HG02938 (cell line): ENCODE measurements at regions not wholly inside any gene's neighbourhood (a gene's known extent, or its start where the extent isn't known, plus 50 kb on each side); places are given as distances from the start of the nearest gene placed in this dataset.
"Not testable (repeated sequence)": the region's sequence is repeated elsewhere in the genome, so short reads cannot be mapped to it uniquely, and the experiment has no call there.

Experiments used
- ATAC-seq: cut with Tn5 transposase; IDR thresholded peaks from one replicate; pipeline ENCODE4 v1.9.1; 2021; ENCODE audit warnings: mild to moderate bottlenecking, moderate library complexity; ENCODE audit not compliant: unreplicated experiment

DNA sequence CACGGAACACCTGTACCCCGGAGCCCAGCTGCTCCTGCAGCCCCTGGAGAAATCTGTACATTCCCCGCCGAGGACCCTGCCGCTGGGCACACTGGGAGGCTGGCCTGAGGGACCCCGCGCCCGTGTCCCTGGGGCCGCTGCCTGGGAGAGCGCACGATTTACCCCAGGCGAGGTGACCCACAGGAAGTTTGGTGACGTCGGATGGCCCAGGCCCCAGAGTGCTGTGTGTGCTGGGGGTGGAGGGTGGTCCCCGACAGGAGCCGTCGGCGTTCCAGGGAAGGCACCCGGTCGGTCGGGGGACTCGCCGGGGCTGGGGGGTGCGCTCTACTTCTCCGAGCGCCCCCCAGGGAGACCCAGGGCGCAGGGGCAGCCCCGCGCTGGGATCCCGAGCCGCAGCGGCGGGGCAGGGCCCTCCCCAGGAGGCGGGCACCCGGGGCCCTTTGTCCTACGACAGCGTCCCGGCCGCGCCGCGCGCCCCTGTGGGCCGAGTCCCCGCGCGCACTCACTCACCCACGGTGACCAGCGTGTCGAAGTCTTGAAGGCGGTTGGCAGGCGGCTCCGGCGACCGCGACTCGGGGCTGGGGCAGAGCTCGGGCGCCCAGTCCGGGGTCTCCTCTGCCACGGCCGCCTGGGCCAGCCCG lies 167.9 kb upstream of the PRKX start:
- ATAC-seq = peak; percentile 71

DNA sequence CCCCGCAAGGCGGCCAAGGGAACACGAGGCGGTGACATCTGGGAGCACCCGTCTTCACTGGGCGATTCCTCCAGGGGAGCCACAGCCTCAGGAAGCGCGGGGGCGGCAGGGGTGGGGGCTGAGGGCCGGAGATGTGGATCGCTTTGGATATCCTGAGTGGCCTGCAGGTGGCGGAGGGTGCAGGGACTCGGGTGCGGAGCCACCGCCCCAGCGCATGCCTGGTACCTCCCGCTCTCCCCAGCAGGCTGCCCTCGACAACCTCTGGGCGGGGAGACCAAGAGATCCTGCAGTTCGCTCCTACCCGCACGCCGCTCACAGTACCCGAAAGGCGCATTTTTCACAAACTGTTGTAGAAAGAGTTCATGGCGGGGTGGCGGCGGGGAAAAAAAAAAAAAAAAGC lies 162.9 kb upstream of the PRKX start:
- ATAC-seq = not testable (repeated sequence)

DNA sequence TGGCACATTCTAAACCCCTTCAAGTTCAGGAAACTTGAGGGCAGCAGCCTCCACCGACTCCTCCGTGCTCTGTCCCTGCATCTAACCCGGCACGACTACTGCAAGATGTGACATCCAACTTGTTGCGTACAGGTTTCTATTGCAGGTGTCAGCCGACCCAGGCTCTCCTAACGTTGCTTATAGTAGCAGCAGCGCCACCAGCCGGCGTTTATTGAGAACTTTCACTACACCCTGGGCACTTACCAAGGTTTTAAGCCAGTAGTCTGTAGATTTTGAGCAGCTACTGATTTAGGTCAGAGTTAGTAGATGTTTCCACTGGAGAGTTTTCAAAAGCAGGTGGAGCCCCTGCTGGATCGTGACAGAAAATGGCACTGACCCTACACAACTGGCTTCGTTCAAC lies 162.2 kb upstream of the PRKX start:
- ATAC-seq = not testable (repeated sequence)

DNA sequence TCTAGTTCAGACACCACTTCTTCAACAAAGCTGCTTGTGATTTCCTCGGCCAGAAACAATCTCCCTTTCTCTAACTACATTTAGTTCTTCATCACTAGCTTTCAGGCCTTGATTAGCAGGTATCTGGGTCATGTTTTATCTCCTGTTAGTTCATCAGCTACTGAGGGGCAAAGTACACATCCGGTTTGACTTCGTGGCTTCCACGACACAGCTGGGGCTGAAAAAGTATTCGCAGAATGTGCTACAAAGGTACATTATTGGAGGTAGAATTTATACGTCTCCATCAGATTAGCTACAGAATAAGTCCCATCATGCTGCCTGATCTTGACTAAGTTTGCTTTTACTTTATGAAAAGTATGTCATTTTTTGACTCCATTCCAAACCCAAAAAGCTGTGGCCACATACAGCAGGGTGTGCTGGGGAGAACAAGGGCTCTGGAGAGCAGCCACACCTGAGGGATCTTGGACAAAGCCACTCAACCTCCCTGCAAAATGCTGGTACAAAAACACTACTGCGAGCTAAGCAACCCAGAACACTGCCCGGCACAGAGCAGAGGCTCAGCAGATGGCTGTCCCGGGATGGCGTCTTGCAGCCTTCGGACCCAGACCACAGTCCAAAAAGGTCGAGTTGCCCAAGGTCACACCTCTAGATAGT lies 158.9 kb upstream of the PRKX start:
- ATAC-seq = not testable (repeated sequence)

DNA sequence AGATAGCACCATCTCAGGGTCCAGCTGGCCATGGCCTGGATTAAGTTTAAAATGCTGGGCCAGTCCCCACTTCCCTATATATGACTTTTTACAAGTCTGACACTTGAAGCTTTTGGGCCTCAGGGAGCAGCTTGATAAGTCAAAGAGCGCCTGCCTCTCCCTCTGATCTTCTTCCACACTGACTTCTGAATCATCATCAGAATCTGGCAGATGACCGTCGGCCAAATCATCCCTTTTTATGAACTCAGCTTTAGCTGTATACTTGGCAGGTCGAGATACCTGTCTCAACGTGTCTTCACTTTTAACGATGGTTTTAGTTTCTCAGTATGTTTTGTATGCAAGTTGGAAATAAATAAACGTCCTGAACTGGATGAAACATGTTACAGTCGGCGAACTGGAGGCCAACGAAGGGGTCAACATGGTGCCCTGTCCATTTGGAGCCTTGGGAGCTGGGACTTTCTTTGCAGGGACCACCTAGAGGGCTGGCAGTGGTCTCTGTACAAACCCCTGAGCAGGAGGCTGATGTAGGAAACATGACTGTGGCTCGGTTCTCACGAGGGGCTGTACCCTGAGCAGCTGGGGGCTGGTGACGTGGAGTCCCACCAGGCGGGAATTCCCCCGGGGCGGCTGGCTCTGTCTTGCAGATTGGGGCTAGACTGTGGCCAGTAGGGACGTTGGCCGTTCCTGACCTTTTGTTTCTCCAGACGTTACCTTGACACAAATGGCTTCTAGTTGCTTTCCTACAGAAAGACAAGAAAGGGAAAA lies 153.8 kb upstream of the PRKX start:
- not testable (repeated sequence) for ATAC-seq

DNA sequence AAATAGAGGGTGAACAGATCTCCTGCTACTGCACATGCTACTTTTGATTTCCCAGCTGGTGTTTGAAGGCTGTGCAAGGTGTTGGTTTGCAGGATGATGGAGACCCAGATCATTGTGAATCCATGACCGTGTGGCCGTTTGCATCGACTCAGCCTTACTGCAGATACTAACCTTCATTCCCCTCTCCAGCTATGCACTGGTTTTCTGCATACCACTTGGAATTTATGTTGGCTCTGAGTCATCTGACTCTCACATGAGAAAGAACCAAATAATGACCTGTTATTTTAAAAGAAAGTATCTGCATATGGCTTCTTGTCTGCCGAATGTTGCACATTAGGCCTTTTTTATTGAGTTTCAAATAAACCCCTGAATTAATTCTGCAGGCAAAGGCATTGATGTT lies 144.9 kb upstream of the PRKX start:
- not testable (repeated sequence) for ATAC-seq

DNA sequence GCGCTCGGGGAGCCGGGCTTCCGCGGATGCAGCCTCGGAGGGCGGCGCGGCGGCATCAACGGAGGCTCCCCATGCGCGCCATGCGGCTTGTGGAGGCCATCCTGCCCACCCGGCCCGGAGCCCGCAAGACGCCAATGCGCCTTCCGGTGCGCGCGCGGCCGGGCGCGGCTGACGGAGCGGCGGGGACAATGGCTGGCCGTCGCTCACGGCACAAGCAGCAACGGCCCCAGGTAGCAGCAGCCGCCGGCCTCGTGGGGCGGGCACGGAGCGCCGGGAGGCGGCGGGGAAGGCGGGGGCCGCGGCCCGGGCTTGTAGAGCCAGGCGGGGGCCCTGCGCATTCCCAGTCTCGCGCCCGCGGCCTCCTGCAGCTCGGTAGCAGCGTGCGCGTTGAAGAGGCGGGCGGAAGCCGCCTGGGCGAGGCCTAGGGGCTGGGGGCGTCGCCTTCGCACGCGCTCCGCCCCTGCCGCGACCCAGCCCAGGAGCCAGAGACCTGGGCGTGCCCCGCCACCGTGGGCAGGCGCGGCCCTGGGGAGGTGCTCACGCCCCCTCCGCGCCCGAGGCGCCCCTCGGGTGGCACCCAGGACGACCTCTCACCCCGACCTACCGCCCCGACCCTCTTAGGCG lies 130.2 kb upstream of the PRKX start:
- peak; percentile 74 for ATAC-seq

DNA sequence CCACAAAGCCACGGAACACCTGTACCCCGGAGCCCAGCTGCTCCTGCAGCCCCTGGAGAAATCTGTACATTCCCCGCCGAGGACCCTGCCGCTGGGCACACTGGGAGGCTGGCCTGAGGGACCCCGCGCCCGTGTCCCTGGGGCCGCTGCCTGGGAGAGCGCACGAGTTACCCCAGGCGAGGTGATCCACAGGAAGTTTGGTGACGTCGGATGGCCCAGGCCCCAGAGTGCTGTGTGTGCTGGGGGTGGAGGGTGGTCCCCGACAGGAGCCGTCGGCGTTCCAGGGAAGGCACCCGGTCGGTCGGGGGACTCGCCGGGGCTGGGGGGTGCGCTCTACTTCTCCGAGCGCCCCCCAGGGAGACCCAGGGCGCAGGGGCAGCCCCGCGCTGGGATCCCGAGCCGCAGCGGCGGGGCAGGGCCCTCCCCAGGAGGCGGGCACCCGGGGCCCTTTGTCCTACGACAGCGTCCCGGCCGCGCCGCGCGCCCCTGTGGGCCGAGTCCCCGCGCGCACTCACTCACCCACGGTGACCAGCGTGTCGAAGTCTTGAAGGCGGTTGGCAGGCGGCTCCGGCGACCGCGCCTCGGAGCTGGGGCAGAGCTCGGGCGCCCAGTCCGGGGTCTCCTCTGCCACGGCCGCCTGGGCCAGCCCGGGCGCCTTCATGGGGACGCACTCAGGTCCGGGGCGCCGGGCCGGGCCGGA lies 129.5 kb upstream of the PRKX start:
- peak; percentile 75 for ATAC-seq

DNA sequence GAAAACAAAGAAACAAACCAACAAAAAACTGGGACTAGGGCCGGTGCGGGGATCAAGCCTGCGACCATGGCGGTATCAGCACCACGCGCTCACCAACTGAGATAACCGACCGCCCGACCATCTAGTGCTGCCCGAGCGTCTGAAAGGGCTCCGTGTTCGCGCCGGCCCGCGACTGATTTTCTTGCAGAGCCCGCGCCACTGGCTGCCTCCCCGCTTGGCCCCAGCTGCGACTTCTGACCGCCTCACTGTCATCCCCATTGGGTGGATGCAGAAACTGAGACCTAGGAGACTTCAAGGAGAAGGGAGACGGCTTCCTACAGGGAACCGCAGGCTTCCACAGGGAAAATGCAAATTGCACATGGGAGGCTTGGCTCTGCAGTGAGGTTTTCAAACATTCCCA lies 125.3 kb upstream of the PRKX start:
- ATAC-seq = not testable (repeated sequence)

DNA sequence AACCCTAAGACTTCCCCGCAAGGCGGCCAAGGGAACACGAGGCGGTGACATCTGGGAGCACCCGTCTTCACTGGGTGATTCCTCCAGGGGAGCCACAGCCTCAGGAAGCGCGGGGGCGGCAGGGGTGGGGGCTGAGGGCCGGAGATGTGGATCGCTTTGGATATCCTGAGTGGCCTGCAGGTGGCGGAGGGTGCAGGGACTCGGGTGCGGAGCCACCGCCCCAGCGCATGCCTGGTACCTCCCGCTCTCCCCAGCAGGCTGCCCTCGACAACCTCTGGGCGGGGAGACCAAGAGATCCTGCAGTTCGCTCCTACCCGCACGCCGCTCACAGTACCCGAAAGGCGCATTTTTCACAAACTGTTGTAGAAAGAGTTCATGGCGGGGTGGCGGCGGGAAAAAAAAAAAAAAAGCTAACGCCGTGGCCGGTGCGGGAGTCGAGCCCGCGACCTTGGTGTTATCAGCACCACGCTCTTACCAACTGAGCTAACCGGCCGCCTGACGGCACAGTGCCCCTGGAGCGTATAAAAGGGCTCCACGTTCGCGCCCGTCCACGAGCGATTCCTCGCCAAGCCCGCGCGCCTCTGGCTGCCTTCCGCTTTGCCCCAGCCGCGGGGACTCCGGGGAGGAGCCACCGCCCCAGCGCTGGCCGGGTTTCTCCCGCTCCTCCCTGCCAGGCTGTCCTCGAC lies 124.7 kb upstream of the PRKX start:
- not testable (repeated sequence) for ATAC-seq

DNA sequence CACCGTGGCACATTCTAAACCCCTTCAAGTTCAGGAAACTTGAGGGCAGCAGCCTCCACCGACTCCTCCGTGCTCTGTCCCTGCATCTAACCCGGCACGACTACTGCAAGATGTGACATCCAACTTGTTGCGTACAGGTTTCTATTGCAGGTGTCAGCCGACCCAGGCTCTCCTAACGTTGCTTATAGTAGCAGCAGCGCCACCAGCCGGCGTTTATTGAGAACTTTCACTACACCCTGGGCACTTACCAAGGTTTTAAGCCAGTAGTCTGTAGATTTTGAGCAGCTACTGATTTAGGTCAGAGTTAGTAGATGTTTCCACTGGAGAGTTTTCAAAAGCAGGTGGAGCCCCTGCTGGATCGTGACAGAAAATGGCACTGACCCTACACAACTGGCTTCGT lies 123.8 kb upstream of the PRKX start:
- ATAC-seq = not testable (repeated sequence)

DNA sequence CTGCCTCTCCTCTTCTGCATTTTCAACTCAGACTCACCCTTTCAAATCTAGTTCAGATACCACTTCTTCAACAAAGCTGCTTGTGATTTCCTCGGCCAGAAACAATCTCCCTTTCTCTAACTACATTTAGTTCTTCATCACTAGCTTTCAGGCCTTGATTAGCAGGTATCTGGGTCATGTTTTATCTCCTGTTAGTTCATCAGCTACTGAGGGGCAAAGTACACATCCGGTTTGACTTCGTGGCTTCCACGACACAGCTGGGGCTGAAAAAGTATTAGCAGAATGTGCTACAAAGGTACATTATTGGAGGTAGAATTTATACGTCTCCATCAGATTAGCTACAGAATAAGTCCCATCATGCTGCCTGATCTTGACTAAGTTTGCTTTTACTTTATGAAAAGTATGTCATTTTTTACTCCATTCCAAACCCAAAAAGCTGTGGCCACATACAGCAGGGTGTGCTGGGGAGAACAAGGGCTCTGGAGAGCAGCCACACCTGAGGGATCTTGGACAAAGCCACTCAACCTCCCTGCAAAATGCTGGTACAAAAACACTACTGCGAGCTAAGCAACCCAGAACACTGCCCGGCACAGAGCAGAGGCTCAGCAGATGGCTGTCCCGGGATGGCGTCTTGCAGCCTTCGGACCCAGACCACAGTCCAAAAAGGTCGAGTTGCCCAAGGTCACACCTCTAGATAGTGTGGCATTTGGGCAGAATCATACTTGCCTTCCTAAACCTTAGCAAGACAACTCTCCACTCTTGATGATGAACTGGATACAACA lies 120.5 kb upstream of the PRKX start:
- ATAC-seq = not testable (repeated sequence)

DNA sequence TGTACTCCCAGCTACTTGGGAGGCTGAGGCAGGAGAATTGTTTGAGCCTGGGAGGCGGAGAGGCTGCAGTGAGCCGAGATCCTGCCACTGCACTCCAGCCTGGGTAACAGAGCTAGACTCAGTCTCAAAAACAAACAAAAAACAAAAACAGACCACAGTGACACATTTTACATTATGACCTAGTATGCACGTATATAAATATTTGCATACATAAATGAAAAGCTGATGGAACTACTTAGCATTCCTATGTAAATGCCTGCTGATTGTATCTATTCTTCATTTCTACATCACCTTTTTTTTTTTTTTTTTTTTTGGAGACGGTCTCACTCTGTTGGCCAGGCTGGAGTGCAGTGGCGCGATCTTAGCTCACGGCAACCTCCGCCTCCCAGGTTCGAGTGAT lies 116.6 kb upstream of the PRKX start:
- ATAC-seq = not testable (repeated sequence)

DNA sequence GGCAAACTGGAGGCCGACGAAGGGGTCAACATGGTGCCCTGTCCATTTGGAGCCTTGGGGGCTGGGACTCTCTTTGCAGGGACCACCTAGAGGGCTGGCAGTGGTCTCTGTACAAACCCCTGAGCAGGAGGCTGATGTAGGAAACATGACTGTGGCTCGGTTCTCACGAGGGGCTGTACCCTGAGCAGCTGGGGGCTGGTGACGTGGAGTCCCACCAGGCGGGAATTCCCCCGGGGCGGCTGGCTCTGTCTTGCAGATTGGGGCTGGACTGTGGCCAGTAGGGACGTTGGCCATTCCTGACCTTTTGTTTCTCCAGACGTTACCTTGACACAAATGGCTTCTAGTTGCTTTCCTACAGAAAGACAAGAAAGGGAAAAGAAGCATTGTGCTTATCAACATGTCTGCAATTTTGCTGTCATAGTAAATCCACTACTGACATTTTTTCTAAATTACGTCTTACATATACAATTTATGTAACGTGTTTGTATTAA lies 115.6 kb upstream of the PRKX start:
- not testable (repeated sequence) for ATAC-seq

DNA sequence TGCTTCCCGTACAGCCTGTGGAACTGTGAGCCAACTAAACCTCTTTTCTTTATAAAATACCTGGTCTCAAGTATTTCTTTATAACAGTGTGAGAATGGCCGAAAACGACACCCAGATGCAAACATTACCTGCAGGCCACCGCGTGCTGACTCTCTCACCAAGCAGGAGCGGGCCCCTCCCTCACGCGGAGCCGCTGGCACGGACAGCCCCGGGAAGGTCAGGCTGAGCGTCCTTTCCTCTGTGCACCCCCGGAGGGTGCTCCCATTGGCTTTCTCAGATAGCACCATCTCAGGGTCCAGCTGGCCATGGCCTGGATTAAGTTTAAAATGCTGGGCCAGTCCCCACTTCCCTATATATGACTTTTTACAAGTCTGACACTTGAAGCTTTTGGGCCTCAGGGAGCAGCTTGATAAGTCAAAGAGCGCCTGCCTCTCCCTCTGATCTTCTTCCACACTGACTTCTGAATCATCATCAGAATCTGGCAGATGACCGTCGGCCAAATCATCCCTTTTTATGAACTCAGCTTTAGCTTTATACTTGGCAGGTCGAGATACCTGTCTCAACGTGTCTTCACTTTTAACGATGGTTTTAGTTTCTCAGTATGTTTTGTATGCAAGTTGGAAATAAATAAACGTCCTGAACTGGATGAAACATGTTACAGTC lies 115.1 kb upstream of the PRKX start:
- ATAC-seq = not testable (repeated sequence)

DNA sequence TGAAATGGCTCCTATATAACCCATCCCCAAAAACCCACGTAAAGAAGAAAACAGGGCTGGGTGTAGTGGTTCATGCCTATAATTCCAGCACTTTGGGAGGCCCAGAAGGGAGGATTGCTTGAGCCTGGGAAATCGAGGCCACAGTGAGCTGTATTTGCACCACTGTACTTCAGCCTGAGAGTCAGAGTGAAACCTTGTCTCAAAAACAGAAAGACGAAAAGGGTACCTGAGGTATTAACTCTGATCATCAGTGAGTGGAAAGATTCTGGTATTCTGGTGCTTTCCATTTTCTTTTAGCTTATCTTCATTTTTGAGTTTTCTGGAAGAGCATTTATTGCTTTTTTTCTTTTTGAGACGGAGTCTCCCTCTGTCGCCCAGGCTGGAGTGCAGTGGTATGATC lies 110.6 kb upstream of the PRKX start:
- not testable (repeated sequence) for ATAC-seq

DNA sequence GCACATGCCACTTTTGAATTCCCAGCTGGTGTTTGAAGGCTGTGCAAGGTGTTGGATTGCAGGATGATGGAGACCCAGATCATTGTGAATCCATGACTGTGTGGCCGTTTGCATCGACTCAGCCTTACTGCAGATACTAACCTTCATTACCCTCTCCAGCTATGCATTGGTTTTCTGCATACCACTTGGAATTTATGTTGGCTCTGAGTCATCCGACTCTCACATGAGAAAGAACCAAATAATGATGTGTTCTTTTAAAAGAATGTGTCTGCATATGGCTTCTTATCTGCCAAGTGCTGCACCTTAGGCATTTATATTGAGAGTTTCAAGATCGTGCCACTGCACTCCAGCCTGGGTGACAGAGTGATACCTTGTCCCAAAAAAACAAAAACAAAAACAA lies 106.7 kb upstream of the PRKX start:
- no peak for ATAC-seq

DNA sequence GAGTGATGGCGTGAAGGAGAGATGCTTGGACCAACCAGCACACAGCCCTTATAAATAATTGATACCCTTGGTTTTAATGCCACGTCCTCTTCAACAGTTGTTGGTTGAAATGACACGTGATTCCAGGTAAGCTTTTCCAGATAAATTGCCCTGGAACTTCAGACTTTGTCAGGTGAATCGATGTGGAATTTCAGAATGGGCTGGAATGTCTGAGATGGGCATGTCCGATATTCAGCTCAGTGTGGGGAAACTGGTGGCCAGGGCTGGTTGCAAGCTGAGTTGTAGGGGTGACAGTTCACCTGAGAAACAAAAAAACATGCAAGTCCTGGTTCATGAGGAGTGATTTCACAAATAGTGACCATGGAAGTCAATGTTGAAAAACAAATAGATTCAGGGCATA lies 104.0 kb upstream of the PRKX start:
- ATAC-seq = not testable (repeated sequence)
